ENCODE measurements at regions not wholly inside any gene's neighbourhood (a gene's known extent, or its start where the extent isn't known, plus 50 kb on each side); places are given as distances from the start of the nearest gene placed in this dataset.
A peak's percentile ranks its signal among the peaks of the same experiment; 100 is the strongest.

DNA sequence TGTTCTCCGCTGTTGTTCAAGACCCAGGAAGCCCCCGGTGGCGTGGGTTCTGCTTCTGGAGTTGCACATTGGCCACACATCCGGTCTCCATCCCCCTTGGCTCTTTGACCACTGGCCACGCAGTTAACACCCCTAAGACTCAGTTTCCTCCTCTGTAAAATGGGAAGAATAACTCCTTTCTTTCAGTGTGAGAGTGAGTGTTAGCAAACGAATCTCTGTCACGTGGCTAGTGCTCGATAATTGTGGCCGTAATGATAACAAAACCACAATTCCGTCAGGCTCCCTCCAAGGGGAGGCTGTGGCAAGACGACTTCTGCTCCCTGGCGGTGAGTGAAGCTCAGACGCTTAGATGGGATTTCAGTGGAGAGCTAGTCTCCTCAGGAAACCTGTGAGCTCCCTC, 315.2 kb upstream of the B3GAT1 start (continued):
- TF ChIP-seq, protein P1, sequence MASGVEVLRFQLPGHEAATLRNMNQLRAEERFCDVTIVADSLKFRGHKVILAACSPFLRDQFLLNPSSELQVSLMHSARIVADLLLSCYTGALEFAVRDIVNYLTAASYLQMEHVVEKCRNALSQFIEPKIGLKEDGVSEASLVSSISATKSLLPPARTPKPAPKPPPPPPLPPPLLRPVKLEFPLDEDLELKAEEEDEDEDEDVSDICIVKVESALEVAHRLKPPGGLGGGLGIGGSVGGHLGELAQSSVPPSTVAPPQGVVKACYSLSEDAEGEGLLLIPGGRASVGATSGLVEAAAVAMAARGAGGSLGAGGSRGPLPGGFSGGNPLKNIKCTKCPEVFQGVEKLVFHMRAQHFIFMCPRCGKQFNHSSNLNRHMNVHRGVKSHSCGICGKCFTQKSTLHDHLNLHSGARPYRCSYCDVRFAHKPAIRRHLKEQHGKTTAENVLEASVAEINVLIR (CRISPR knock-in tag; IDR thresholded peaks at IDR 0.05) = 0 out of 2 replicates have a peak, but pooled peaks have one; percentile 9
- TF ChIP-seq ETV1 (tag; conservative IDR thresholded peaks at IDR 0.05; ENCODE audit: low read depth) (no peak), HES1 (IDR thresholded peaks at IDR 0.05; ENCODE audit: low read depth) (peak; percentile 59; the same call in 1 of the 2 replicates), BCOR (IDR thresholded peaks at IDR 0.05) (peak; percentile 58; the same call in 1 of the 2 replicates), HNRNPL (IDR thresholded peaks at IDR 0.05; ENCODE audit: low read depth, low read length) (no peak), RBM25 (IDR thresholded peaks at IDR 0.05; ENCODE audit: low read depth, low read length, severe bottlenecking) (peak; percentile 71), RAD21 (CRISPR knock-in tag; conservative IDR thresholded peaks at IDR 0.05 in 1 of 2, IDR thresholded peaks at IDR 0.05 in 1 of 2) (peak; percentile 49 to 62), RAD51 (IDR thresholded peaks at IDR 0.05; ENCODE audit: borderline replicate concordance, low read depth) (peak; percentile 64; the same call in 1 of the 2 replicates), CXXC5 (CRISPR knock-in tag; IDR thresholded peaks at IDR 0.05) (0 out of 2 replicates have a peak, but pooled peaks have one; percentile 32), BHLHE40 (IDR thresholded peaks at IDR 0.05; ENCODE audit: low read length) (peak; percentile 81), KDM1A (IDR thresholded peaks at IDR 0.05) (peak in 1 of 2 experiments; percentile 51; a peak in 1 of 4 replicates), RBM17 (IDR thresholded peaks at IDR 0.05; ENCODE audit: borderline replicate concordance, low read depth, low read length) (no peak), TCF3 (CRISPR knock-in tag; IDR thresholded peaks at IDR 0.05) (0 out of 2 replicates have a peak, but pooled peaks have one; percentile 23), RCOR1 (IDR thresholded peaks at IDR 0.05; ENCODE audit: borderline replicate concordance in 1 of 2, low read depth in 2 of 2, low read length in 2 of 2) (peak in 1 of 2 experiments; percentile 79; a peak in 1 of 4 replicates), ATF1 (CRISPR knock-in tag; IDR thresholded peaks at IDR 0.05) (no peak), ATF1 (tag; IDR thresholded peaks at IDR 0.05) (peak; percentile 34; the same call in 1 of the 2 replicates), CHD4 (IDR thresholded peaks at IDR 0.05; ENCODE audit: insufficient read depth, insufficient replicate concordance, low read depth, low read length, poor library complexity, severe bottlenecking) (peak; percentile 73), TEAD4 (IDR thresholded peaks at IDR 0.05; ENCODE audit: low read length) (0 out of 2 replicates have a peak, but pooled peaks have one; percentile 12), TEAD4 (CRISPR knock-in tag; IDR thresholded peaks at IDR 0.05; ENCODE audit: borderline replicate concordance) (no peak), USF2 (CRISPR knock-in tag; IDR thresholded peaks at IDR 0.05) (peak; percentile 82), ZC3H4 (CRISPR knock-in tag; IDR thresholded peaks at IDR 0.05; ENCODE audit: borderline replicate concordance) (no peak)
- TF ChIP-seq, protein P2, sequence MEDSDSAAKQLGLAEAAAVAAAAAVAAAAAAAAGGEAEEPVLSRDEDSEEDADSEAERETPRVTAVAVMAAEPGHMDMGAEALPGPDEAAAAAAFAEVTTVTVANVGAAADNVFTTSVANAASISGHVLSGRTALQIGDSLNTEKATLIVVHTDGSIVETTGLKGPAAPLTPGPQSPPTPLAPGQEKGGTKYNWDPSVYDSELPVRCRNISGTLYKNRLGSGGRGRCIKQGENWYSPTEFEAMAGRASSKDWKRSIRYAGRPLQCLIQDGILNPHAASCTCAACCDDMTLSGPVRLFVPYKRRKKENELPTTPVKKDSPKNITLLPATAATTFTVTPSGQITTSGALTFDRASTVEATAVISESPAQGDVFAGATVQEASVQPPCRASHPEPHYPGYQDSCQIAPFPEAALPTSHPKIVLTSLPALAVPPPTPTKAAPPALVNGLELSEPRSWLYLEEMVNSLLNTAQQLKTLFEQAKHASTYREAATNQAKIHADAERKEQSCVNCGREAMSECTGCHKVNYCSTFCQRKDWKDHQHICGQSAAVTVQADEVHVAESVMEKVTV (CRISPR knock-in tag; IDR thresholded peaks at IDR 0.05) = peak; percentile 18; the same call in 1 of the 2 replicates
- TF ChIP-seq, protein P3, sequence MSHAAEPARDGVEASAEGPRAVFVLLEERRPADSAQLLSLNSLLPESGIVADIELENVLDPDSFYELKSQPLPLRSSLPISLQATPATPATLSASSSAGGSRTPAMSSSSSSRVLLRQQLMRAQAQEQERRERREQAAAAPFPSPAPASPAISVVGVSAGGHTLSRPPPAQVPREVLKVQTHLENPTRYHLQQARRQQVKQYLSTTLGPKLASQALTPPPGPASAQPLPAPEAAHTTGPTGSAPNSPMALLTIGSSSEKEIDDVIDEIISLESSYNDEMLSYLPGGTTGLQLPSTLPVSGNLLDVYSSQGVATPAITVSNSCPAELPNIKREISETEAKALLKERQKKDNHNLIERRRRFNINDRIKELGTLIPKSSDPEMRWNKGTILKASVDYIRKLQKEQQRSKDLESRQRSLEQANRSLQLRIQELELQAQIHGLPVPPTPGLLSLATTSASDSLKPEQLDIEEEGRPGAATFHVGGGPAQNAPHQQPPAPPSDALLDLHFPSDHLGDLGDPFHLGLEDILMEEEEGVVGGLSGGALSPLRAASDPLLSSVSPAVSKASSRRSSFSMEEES (CRISPR knock-in tag; IDR thresholded peaks at IDR 0.05) = peak; percentile 59; the same call in 1 of the 2 replicates
